B cell (primary cell): ENCODE measurements at regions not wholly inside any gene's neighbourhood (a gene's known extent, or its start where the extent isn't known, plus 50 kb on each side); places are given as distances from the start of the nearest gene placed in this dataset.

Experiments used
- CTCF ChIP-seq: fragments of 200-600 bp; IDR thresholded peaks from one replicate; pipeline ENCODE4 v1.8.0; 2022; ENCODE audit warnings: antibody characterized with exemption, mild to moderate bottlenecking
- EZH2 ChIP-seq: IDR thresholded peaks from 2 replicates; pipeline ENCODE4 v1.6.1; 2012; ENCODE audit warnings: borderline replicate concordance, low read depth, mild to moderate bottlenecking, moderate library complexity, low read length; ENCODE audit not compliant: insufficient read depth, poor library complexity, severe bottlenecking

- TF ChIP-seq CTCF (no peak), EZH2 (no peak)
Observed at GRCh38 chr11:100586361-100587101, 100.6 kb upstream of the ARHGAP42 start.
